ENCODE measurements at regions not wholly inside any gene's neighbourhood (a gene's known extent, or its start where the extent isn't known, plus 50 kb on each side); places are given as distances from the start of the nearest gene placed in this dataset.

DNA sequence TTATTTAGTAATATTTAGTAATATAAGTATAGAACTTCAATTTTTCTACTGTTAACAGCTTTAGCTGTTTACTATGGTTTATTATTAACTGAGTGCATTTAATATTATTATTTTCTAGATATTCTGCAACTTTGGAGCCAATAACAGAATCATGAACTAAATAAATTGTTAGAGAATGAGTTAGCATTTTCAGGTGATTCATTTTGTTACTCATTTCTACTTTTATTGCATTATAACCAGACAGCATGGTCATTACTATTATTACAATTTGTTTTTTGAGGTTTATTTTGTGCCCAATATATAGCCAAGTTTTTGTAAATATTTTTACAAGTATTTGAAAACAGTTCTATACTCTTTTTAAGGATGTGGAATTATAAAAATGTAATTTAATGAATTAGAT is 279.6 kb downstream of the SQOR start:
- Histone ChIP-seq H3K23me2 (ENCODE audit: low read depth, low read length) (no peaks in the 10 kb centered on the region), H2BK5ac (ENCODE audit: low read depth, low read length) (no peak overlapping the region), H3K23ac (ENCODE audit: insufficient read length) (no peak overlapping the region), H2BK15ac (ENCODE audit: low read length) (no peak overlapping the region), H2AK5ac (ENCODE audit: low read depth, low read length) (no peak overlapping the region), H3K9ac (replicated peaks in 1 of 4; ENCODE audit: extremely low read depth in 1 of 4, low read depth in 3 of 4, low read length in 3 of 4) (no peak overlapping the region), H3K27ac (ENCODE audit: low read depth, low read length) (no peak overlapping the region), H3K56ac (replicated peaks; ENCODE audit: insufficient read length, low read depth, low read length) (no peak overlapping the region), H2BK20ac (ENCODE audit: low read length) (no peak overlapping the region), H3K36me3 (ENCODE audit: control insufficient read depth in 2 of 4, insufficient read depth in 4 of 4, low read length in 3 of 4) (no peaks in the 10 kb centered on the region), H4K5ac (ENCODE audit: insufficient read length, low read depth, low read length) (no peak overlapping the region), H4K20me1 (replicated peaks in 1 of 2; ENCODE audit: control insufficient read depth in 1 of 2, insufficient read depth in 2 of 2, low read length in 2 of 2) (no peaks in the 10 kb centered on the region), H3K4ac (replicated peaks; ENCODE audit: insufficient read length, low read depth, low read length) (no peak overlapping the region), H3K18ac (ENCODE audit: extremely low read depth, low read length) (no peak overlapping the region), H3K14ac (ENCODE audit: insufficient read length) (no peak overlapping the region), H3K4me1 (replicated peaks in 1 of 4; ENCODE audit: control insufficient read depth in 3 of 4, insufficient read depth in 4 of 4, low read length in 3 of 4) (no peaks in the 10 kb centered on the region), H3K79me1 (ENCODE audit: low read depth, low read length) (no peaks in the 10 kb centered on the region), H3K79me2 (ENCODE audit: control insufficient read depth in 1 of 2, insufficient read depth in 2 of 2, low read length in 2 of 2) (no peaks in the 10 kb centered on the region), H2AFZ (ENCODE audit: low read length) (no peak overlapping the region), H2BK12ac (ENCODE audit: low read depth, low read length) (no peak overlapping the region), H3K9me3 (ENCODE audit: insufficient read depth in 2 of 2, low read depth in 1 of 2, low read length in 1 of 2) (no peaks in the 10 kb centered on the region), H3K4me3 (ENCODE audit: extremely low read depth in 1 of 4, insufficient read depth in 2 of 4, low read depth in 3 of 4, low read length in 4 of 4) (no peak overlapping the region), H4K91ac (replicated peaks; ENCODE audit: insufficient read length, low read length) (no peak overlapping the region), H4K8ac (ENCODE audit: extremely low read depth, insufficient read depth, low read length) (no peak overlapping the region), H3K27me3 (replicated peaks in 1 of 4; ENCODE audit: control insufficient read depth in 3 of 4, extremely low read depth in 1 of 4, insufficient read depth in 3 of 4, low read length in 3 of 4) (no peaks in the 10 kb centered on the region), H3K4me2 (ENCODE audit: insufficient read depth in 1 of 2, low read depth in 2 of 2, low read length in 2 of 2) (no peak overlapping the region), H2BK120ac (replicated peaks; ENCODE audit: low read depth, low read length) (no peak overlapping the region)
- ChIA-PET CTCF (ENCODE audit: partially characterized antibody) (no interaction called here), POLR2A (ENCODE audit: partially characterized antibody) (no interaction called here)
- FAIRE-seq (no peak), DNase-seq (ENCODE audit: low read depth in 1 of 2, low spot score in 2 of 2) (no peak)
- no peak for TF ChIP-seq NRF1 (IDR thresholded peaks at IDR 0.05; ENCODE audit: low read depth, low read length)
- no peak for TF ChIP-seq TCF12 (IDR thresholded peaks at IDR 0.05; ENCODE audit: low read depth, low read length)
- no peak for TF ChIP-seq SP1 (IDR thresholded peaks at IDR 0.05; ENCODE audit: low read depth, low read length)
- no peak for TF ChIP-seq SP2 (IDR thresholded peaks at IDR 0.05; ENCODE audit: low read length)
- TF ChIP-seq ATF3 (IDR thresholded peaks at IDR 0.05; ENCODE audit: insufficient read depth, low read depth, low read length): no peak
- TF ChIP-seq CHD2 (IDR thresholded peaks at IDR 0.05; ENCODE audit: low read length): no peak
- no peak for TF ChIP-seq TAF7 (optimal IDR thresholded peaks at IDR 0.05; ENCODE audit: borderline replicate concordance, low read depth, low read length)
- TF ChIP-seq POLR2A (IDR thresholded peaks at IDR 0.05; ENCODE audit: control extremely low read depth in 1 of 2, low read depth in 2 of 2, low read length in 2 of 2): no peak
- TF ChIP-seq CBX8 (IDR thresholded peaks at IDR 0.05; ENCODE audit: borderline replicate concordance, low read depth, low read length): no peak
- TF ChIP-seq ASH2L (IDR thresholded peaks at IDR 0.05; ENCODE audit: low read length): no peak
- TF ChIP-seq GTF2F1 (IDR thresholded peaks at IDR 0.05; ENCODE audit: borderline replicate concordance, low read depth, low read length): no peak
- no peak for TF ChIP-seq ZNF274 (IDR thresholded peaks at IDR 0.05; ENCODE audit: borderline replicate concordance, extremely low read depth, low read length)
- TF ChIP-seq HDAC6 (IDR thresholded peaks at IDR 0.05; ENCODE audit: low read depth, low read length): no peak
- no peak for TF ChIP-seq GABPA (IDR thresholded peaks at IDR 0.05; ENCODE audit: borderline replicate concordance, insufficient read depth, low read length)
- no peak for TF ChIP-seq BRCA1 (IDR thresholded peaks at IDR 0.05; ENCODE audit: low read depth, low read length)
- no peak for TF ChIP-seq MAFK (IDR thresholded peaks at IDR 0.05; ENCODE audit: low read depth, low read length)

All from H1 (cell line).